Activated naive CD8-positive, alpha-beta T cell treated with anti-CD3 and anti-CD28 coated beads, Interleukin-2, amount 50 U/mL, for 24 hours (primary cell): ENCODE measurements at regions not wholly inside any gene's neighbourhood (a gene's known extent, or its start where the extent isn't known, plus 50 kb on each side); places are given as distances from the start of the nearest gene placed in this dataset.

Source experiments
- ATAC-seq: fragments of 150-1000 bp; cut with Tn5 transposase; one replicate; pipeline ENCODE4 v1.10.0; 2021
- DNase-seq: peaks from one replicate; pipeline ENCODE4 v3.0.0; 2021
- H3K27ac Mint-ChIP-seq: one replicate; pipeline ENCODE4 v1.8.0; 2021; ENCODE audit warnings: mild to moderate bottlenecking, mixed read lengths
- H3K27me3 Mint-ChIP-seq: one replicate; pipeline ENCODE4 v1.8.0; 2021; ENCODE audit warnings: mixed read lengths
- H3K36me3 Mint-ChIP-seq: one replicate; pipeline ENCODE4 v1.8.0; 2021; ENCODE audit warnings: low read depth, mixed read lengths
- H3K4me1 Mint-ChIP-seq: one replicate; pipeline ENCODE4 v1.8.0; 2021; ENCODE audit warnings: mixed read lengths
- H3K4me3 Mint-ChIP-seq: one replicate; pipeline ENCODE4 v1.8.0; 2021; ENCODE audit warnings: mild to moderate bottlenecking, moderate library complexity, mixed read lengths
- H3K9me3 Mint-ChIP-seq: one replicate; pipeline ENCODE4 v1.8.0; 2021; ENCODE audit warnings: mixed read lengths

GRCh38 chr11:69370984-69371709, 77.2 kb downstream of the MYEOV start:
- no peaks in the 10 kb centered on the region for H3K4me1 Mint-ChIP-seq
- no peak overlapping the region for H3K27ac Mint-ChIP-seq
- H3K27me3 Mint-ChIP-seq, result peaks cover 10% of the 10 kb centered on the region
- no peaks in the 10 kb centered on the region for H3K9me3 Mint-ChIP-seq
- no peaks in the 10 kb centered on the region for H3K36me3 Mint-ChIP-seq
- no peak overlapping the region for H3K4me3 Mint-ChIP-seq
- DNase-seq (no peak), ATAC-seq (no peak)

- H3K4me1 Mint-ChIP-seq, result no peaks in the 10 kb centered on the region
- no peak for DNase-seq
- no peak overlapping the region for H3K27ac Mint-ChIP-seq
- H3K27me3 Mint-ChIP-seq, result peaks cover 10% of the 10 kb centered on the region
- H3K9me3 Mint-ChIP-seq, result no peaks in the 10 kb centered on the region
- no peaks in the 10 kb centered on the region for H3K36me3 Mint-ChIP-seq
- ATAC-seq, result no peak
- H3K4me3 Mint-ChIP-seq, result no peak overlapping the region
Observed at GRCh38 chr11:69371731-69372588, 78.0 kb downstream of the MYEOV start.

- H3K27ac Mint-ChIP-seq, result no peak overlapping the region
- DNase-seq, result no peak
- no peak overlapping the region for H3K4me3 Mint-ChIP-seq
- H3K9me3 Mint-ChIP-seq, result no peaks in the 10 kb centered on the region
- H3K4me1 Mint-ChIP-seq, result no peaks in the 10 kb centered on the region
- no peak for ATAC-seq
- peaks cover 10% of the 10 kb centered on the region for H3K27me3 Mint-ChIP-seq
- no peaks in the 10 kb centered on the region for H3K36me3 Mint-ChIP-seq
Observed at GRCh38 chr11:69372589-69373250, 78.8 kb downstream of the MYEOV start.

GRCh38 chr11:69373251-69373635, 79.3 kb downstream of the MYEOV start:
- no peak overlapping the region for H3K4me3 Mint-ChIP-seq
- no peak for ATAC-seq
- no peaks in the 10 kb centered on the region for H3K9me3 Mint-ChIP-seq

GRCh38 chr11:69374110-69374945, 80.4 kb downstream of the MYEOV start:
- Mint-ChIP-seq H3K27me3 (peaks cover 10% of the 10 kb centered on the region), H3K4me1 (no peaks in the 10 kb centered on the region), H3K4me3 (no peak overlapping the region), H3K36me3 (no peaks in the 10 kb centered on the region), H3K27ac (no peak overlapping the region), H3K9me3 (no peaks in the 10 kb centered on the region)
- ATAC-seq, result no peak
- no peak for DNase-seq

More at GRCh38 chr11:69373251-69373635, 79.3 kb downstream of the MYEOV start:
- Mint-ChIP-seq H3K4me1 (no peaks in the 10 kb centered on the region), H3K27me3 (peaks cover 10% of the 10 kb centered on the region), H3K27ac (no peak overlapping the region), H3K36me3 (no peaks in the 10 kb centered on the region)
- DNase-seq, result no peak

- peaks cover 7% of the 10 kb centered on the region for H3K27me3 Mint-ChIP-seq
- no peaks in the 10 kb centered on the region for H3K9me3 Mint-ChIP-seq
- H3K36me3 Mint-ChIP-seq, result no peaks in the 10 kb centered on the region
- ATAC-seq (no peak), DNase-seq (no peak)
- H3K27ac Mint-ChIP-seq, result no peak overlapping the region
- no peaks in the 10 kb centered on the region for H3K4me1 Mint-ChIP-seq
- H3K4me3 Mint-ChIP-seq, result no peak overlapping the region
Observed at GRCh38 chr11:69374946-69375310, 81.0 kb downstream of the MYEOV start.

GRCh38 chr11:69375316-69376154, 81.6 kb downstream of the MYEOV start:
- no peak overlapping the region for H3K27ac Mint-ChIP-seq
- no peak overlapping the region for H3K4me3 Mint-ChIP-seq
- H3K36me3 Mint-ChIP-seq, result no peaks in the 10 kb centered on the region
- DNase-seq (no peak), ATAC-seq (no peak)
- H3K4me1 Mint-ChIP-seq, result no peaks in the 10 kb centered on the region
- no peaks in the 10 kb centered on the region for H3K9me3 Mint-ChIP-seq
- H3K27me3 Mint-ChIP-seq, result peaks cover 6% of the 10 kb centered on the region

- H3K27ac Mint-ChIP-seq, result no peak overlapping the region
- no peak for ATAC-seq
- no peaks in the 10 kb centered on the region for H3K36me3 Mint-ChIP-seq
- no peak overlapping the region for H3K4me3 Mint-ChIP-seq
- no peaks in the 10 kb centered on the region for H3K4me1 Mint-ChIP-seq
- H3K27me3 Mint-ChIP-seq, result peaks cover 6% of the 10 kb centered on the region
- H3K9me3 Mint-ChIP-seq, result no peaks in the 10 kb centered on the region
- no peak for DNase-seq
Observed at GRCh38 chr11:69376155-69377028, 82.4 kb downstream of the MYEOV start.

- no peak overlapping the region for H3K4me3 Mint-ChIP-seq
- DNase-seq (no peak), ATAC-seq (no peak)
- H3K36me3 Mint-ChIP-seq, result no peaks in the 10 kb centered on the region
- no peaks in the 10 kb centered on the region for H3K9me3 Mint-ChIP-seq
- no peak overlapping the region for H3K27ac Mint-ChIP-seq
- H3K4me1 Mint-ChIP-seq, result no peaks in the 10 kb centered on the region
- peaks cover 3% of the 10 kb centered on the region for H3K27me3 Mint-ChIP-seq
Observed at GRCh38 chr11:69377029-69377952, 83.3 kb downstream of the MYEOV start.

GRCh38 chr11:69377953-69378302, 84.0 kb downstream of the MYEOV start:
- H3K9me3 Mint-ChIP-seq, result no peaks in the 10 kb centered on the region

GRCh38 chr11:69378303-69379141, 84.6 kb downstream of the MYEOV start:
- Mint-ChIP-seq H3K4me3 (no peak overlapping the region), H3K27ac (no peak overlapping the region), H3K27me3 (no peaks in the 10 kb centered on the region), H3K4me1 (no peaks in the 10 kb centered on the region), H3K36me3 (no peaks in the 10 kb centered on the region), H3K9me3 (no peaks in the 10 kb centered on the region)
- ATAC-seq, result no peak
- no peak for DNase-seq

More at GRCh38 chr11:69377953-69378302, 84.0 kb downstream of the MYEOV start:
- no peak for ATAC-seq
- no peaks in the 10 kb centered on the region for H3K36me3 Mint-ChIP-seq
- no peak for DNase-seq
- H3K27ac Mint-ChIP-seq, result no peak overlapping the region
- no peaks in the 10 kb centered on the region for H3K27me3 Mint-ChIP-seq
- no peaks in the 10 kb centered on the region for H3K4me1 Mint-ChIP-seq
- no peak overlapping the region for H3K4me3 Mint-ChIP-seq
